ENCODE measurements at regions not wholly inside any gene's neighbourhood (a gene's known extent, or its start where the extent isn't known, plus 50 kb on each side); places are given as distances from the start of the nearest gene placed in this dataset.

DNA sequence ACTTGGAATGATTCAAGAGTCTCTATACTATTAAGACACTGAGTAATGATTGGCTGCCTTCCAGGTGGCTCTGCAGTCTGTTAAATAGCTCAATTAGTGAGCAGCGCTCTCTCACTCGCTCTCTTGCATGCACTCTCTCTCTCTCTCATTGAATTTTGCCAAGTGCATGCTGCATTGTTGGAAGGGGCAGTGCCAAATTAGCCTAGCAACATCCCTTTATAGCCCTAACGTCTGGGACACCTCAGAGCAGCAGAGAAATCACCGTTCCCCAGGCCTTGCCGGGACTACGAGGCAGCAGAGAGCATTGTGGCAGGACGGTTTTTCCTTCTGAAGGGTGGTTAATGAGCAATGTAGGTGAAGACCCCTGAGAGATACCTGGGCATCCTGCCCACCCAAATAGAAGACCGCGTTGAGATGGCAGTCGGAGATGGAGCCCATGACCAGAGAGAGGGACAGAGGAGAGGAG is 447.6 kb upstream of the POU3F3 start:
- DNase-seq (ENCODE audit: low read depth in 3 of 3): no peak

GRCh38 chr2:104407641-104408040 is 446.3 kb upstream of the POU3F3 start:
- no peak for DNase-seq (ENCODE audit: low read depth in 3 of 3)

- DNase-seq (ENCODE audit: low read depth in 3 of 3): no peak
Observed at GRCh38 chr2:104408266-104408665, 445.6 kb upstream of the POU3F3 start.

GRCh38 chr2:104410136-104410535 is 443.8 kb upstream of the POU3F3 start:
- no peak for DNase-seq (ENCODE audit: low read depth in 3 of 3)

GRCh38 chr2:104412384-104412783 is 441.5 kb upstream of the POU3F3 start:
- peak in 1 of 3 donors; percentile 1 for DNase-seq (ENCODE audit: low read depth in 3 of 3)

DNA sequence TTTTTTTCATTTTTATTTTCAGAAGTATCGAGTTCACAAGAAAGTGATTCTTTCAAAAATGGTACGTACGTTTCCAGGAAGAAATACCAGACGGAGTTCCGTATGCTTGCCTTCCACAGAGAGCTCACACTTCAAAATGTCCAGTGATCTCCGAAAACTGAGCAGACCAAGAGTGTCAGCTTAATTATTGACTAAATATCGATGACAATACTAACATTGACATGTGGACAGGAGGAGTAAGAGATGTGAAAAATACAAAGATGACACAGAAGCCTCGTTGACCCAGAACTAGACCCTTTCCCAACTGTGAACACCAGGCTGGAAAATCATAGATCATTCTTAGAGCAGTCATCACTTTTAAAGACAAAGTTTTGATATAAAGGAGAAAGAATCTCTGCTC is 440.0 kb upstream of the POU3F3 start:
- no peak for DNase-seq (ENCODE audit: low read depth in 3 of 3)

DNA sequence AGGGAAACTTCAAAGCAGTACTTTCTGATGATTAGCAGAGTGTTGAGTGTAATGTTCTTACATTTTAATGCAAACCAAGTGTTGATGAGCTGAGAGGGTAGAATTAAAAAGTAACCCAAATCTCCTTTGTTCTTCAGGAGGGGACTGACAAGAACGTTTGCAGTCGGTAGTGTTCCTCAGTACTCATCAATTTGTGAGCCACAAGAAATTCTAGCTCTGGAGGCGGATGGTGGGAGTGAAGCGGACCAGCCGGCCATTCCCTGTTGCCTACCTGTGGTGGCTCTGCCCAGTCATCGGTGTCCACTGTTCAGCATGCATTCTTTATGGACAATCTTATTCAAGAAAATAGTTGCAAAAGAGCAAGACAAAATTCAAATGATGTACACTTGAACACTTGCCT is 438.6 kb upstream of the POU3F3 start:
- no peak for DNase-seq (ENCODE audit: low read depth in 3 of 3)

DNA sequence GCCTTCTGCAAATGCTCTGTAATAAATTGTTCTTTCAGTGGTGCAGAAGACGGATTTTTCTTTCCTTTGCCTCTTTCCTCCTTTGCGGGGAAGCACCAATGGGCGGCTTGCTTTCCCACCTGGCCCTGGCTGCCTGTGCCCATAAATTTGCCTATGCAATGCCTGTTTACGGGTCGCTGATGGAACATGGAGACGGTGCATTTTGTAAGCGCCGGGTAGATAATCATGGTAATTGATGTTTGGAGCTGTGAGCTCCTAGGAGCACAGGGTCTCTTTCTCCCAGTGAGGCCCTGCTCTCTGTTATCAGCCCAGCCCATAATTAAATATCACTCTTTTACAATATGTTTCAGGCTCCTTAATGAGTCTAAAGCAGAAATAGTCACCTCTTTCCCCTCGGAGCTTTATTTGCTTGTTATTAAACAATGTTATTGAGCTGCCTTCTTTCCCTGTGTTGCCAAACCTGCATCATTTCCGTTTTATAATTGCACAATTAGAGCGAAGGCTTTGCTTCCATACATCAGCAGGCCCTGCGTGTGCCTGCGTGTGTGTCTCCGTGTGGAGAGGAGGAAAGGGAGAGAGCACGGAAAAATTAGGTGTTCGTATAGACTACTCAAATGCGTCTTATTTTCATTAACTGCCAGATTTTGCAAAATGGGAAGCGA is 437.4 kb upstream of the POU3F3 start:
- DNase-seq (ENCODE audit: low read depth in 3 of 3): no peak

DNA sequence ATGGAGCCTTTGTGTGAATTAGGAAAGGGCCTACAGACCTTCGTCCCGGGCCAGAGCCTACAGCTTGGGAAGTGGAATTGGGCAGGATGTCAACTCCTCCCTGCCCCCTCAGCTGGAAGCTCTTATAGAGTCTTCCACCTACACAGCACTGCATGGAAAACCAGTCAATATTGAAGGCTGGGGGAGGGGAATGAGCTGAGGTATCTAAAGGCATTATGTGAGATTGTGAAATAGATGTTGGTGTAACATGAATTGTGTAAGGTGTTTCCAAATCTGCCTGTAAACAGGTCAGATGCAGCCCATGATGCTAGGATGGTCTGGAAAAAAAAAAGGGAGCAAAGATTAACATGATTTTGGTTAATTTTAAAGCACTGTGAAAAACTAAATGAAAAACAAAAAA is 433.5 kb upstream of the POU3F3 start:
- no peak for DNase-seq (ENCODE audit: low read depth in 3 of 3)

- DNase-seq (ENCODE audit: low read depth in 3 of 3): no peak
Observed at GRCh38 chr2:104420953-104421352, 433.0 kb upstream of the POU3F3 start.

DNA sequence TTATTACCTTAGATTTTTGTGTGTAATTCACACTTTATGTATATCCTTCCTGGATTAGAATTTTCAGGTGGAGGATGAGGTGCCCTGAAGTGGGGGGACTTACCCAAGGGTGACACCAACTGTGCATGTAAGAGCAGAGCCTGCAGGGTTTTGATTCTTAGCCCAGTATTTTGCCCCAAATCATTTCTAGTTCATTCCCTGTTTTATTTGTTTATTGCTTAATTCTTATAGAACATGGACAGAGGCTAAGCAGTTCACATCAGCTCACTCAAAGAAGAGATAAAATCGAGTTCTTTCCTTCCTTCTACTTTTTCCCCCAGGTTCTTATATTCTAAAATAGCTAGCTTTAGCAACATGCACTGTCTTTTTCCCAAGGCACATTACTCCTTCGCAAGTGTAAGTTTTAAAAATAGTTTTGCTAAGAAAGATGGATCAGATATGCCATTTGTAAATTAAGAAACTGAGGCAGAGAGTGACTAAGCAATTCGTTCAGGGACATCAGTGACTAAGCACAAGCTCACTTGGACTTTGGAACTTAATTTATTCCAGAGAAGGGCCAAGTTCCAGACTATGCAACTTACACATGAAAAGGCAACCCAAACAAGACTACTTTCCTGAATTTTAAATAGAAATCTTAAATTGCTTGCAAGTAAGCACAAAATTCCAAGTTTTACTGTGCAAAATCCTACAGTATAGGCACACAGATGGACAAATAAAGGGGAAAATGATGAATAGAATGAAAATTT is 427.9 kb upstream of the POU3F3 start:
- DNase-seq (ENCODE audit: low read depth in 3 of 3): no peak

DNA sequence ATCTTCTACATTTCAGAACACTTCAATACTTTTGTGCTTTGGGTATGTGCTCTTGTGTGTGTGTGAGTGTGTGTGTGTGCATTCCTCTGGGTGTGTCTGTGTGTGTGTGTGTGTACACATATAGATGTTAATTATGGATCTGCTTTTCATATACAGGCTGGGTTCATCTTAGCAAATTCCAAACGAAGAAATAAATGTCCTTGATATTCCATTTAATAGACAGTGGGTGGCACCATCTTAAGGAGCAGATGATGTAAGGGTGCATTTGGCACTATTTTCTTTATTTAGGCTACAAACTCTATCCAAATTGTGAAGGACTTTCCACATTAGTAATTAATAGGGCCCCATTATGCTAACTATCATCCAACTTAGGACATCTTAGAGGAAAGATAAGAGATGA is 425.8 kb upstream of the POU3F3 start:
- no peak for DNase-seq (ENCODE audit: low read depth in 3 of 3)

DNA sequence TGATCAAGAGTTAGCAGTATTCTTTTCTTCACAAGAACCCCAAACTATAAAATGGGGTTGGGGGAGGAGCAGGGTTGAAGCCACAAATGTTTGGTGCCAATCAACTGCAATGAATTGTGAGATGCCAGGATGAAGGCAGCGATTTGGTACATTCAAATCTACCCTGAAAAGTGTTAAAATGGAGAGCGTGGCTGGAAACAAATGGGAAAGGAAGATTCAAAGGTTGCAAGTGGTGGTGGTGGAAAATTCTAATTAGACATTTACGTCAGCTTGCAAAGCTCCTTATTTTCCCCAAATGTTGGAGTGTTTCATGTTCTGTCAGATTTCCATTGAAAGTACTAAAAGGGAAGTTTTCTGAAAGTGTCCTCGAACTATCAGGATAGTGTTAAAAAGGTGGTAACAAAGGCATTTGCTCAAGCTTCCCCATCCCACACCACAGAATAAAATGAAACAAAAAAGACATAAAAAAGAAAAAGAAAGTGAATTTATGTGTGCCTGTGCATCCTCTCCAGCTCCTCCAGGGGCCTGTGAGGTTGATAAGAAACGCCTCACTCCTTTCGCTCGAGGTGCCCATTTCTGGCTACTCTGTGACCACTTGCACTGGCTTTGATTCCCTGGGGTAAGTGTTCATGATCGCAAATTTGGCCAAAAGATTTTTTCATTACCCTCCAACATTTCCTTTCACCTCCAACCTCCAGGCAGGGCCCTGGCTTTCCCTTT is 424.1 kb upstream of the POU3F3 start:
- no peak for DNase-seq (ENCODE audit: low read depth in 3 of 3)

DNA sequence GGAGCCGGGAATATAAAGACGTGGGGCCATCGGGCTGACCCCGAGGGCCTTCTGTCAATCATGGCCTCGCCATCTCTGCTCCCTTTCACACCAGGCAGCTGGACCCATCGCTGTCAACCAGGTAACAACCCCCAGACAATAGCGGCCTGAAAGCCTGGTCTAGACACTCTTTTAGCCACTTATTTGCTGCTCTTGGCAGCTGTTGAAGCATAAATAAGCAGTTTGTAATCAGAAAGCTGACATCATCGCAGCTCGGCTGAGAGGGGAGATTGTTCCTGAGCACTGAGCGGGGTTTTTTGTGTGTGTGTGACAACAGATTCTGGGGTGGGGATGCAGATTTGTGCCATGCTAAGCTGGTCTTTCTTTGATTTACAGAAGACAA is 423.6 kb upstream of the POU3F3 start:
- DNase-seq (ENCODE audit: low read depth in 3 of 3): no peak

DNA sequence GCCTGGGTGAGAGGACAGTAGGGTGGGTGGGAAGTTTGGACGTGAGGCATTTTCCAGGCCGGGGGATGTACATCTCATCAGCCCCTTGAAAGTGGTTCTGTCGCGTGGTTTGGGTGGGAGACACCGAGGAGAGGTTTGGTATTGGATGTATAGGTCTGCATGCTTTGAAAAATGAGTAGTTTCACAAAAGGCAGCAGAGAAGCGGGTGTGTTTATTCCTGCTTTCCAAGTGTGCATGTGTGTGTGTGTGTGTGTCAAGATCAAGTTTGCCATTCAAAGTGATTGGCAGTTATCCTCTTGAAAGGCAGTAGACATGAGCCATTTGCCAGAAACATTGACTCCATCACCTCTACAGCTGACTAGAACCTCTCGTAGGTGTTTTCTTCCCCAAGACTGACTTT is 423.1 kb upstream of the POU3F3 start:
- no peak for DNase-seq (ENCODE audit: low read depth in 3 of 3)

DNA sequence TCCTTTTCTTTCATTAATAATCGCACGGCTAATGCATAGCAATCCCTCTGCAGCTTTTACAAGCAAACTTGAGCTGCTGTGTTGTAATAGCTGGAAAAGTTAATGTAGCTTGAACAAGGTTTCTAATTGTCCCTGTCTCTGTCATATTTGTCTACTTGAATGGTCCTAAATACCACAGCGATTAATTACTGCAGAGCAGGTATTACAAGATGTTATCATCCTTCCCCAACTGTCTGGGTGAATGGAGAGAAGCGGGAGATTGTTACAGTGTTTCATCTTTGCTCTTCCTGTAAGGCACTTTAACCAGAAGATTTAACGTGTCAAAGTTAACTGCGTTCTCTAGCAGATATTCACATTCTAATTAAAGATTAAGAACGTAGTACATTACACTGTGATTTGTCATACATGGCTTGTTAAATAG is 422.2 kb upstream of the POU3F3 start:
- no peak for DNase-seq (ENCODE audit: low read depth in 3 of 3)

- DNase-seq (ENCODE audit: low read depth in 3 of 3): no peak
Observed at GRCh38 chr2:104432401-104432800, 421.5 kb upstream of the POU3F3 start.

DNA sequence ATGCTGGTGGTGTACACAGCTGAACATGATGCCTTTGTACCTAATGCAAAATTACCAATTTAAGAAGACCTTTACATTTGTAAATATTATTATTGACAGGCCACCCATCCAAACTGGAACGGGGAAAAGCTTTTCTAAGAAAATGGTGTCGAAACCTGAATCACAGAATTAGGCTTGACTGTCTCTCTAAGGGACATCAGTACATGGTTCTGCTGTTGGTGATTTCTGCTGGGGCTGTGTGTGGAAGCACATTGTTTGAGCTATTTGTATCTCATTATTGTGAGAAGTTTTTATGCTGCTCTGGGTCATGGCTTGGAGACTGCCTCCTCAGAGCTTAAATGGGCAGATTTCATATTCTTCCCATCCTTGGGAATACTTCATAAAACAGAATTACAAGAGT is 420.9 kb upstream of the POU3F3 start:
- DNase-seq (ENCODE audit: low read depth in 3 of 3): no peak

DNA sequence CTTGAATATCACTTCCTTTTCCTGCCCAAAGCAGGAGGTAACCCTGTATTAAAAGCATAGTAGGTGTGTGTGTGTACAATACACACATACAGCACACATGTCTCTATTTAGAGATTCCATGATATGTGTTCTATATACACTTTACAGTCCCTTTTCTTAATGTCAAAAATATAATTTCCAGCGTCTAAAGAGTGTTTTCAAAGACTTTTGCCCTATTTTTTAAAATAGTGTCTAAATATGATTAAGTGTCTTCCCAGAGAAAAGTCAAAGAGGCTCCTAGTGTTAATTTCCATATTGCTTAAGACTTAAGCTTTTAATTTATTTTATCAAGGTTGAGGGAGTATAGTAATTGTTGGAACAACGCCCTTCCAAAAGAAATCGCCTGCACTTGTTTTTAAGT is 420.3 kb upstream of the POU3F3 start:
- DNase-seq (ENCODE audit: low read depth in 3 of 3): no peak

GRCh38 chr2:104434318-104434792 is 419.6 kb upstream of the POU3F3 start:
- no peak for DNase-seq (ENCODE audit: low read depth in 3 of 3)

DNA sequence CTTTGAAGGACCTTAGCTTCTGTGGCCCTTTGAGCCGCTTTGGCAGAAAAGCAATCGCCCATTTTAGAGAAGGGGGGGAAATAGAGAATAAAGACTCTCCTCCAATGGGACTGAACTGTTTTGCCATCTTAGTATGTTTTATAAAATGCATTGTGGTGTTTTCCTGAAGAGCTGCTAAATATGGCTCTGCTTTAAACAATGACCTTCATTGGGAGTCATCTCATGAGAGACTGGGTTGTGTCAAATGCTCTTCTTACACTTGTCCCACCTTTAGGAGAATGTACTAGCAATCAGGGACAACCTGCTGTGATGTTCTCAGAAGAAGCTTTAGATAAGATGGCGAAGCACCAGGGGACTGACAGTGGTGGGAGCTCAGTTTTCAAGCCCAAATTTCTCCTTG is 418.9 kb upstream of the POU3F3 start:
- no peak for DNase-seq (ENCODE audit: low read depth in 3 of 3)

DNA sequence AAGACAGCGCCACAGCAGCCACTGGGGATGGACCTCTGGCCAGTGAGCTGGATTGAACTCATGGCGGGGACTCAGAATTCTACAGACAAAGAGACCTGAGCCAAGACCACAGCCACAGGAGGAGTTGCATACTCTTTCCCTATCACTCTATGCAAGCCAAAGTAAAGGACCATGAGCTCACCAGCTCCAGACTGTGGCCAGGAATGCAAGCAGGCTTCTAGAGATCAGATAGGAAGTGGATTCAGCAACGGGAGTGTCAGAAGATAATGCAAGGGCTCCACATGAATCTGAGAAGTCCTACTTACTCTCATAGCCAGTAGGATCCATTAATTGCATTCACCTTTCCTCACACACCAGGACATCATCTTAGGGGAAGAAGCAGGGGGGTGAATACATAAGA is 415.4 kb upstream of the POU3F3 start:
- no peak for DNase-seq (ENCODE audit: low read depth in 3 of 3)

- DNase-seq (ENCODE audit: low read depth in 3 of 3): no peak
Observed at GRCh38 chr2:104443145-104443544, 410.8 kb upstream of the POU3F3 start.
